Astrocyte of the spinal cord (primary cell): ENCODE measurements at regions not wholly inside any gene's neighbourhood (a gene's known extent, or its start where the extent isn't known, plus 50 kb on each side); places are given as distances from the start of the nearest gene placed in this dataset.

Experiments
- DNase-seq: peaks from one replicate; pipeline ENCODE4 v3.0.0; 2011; ENCODE audit warnings: low read depth, low spot score
- H3K4me3 ChIP-seq: 2 replicates; pipeline ENCODE4 v1.5.1; 2011; ENCODE audit warnings: low read depth, mild to moderate bottlenecking, low read length, moderate library complexity
- in situ Hi-C: cut with HindIII; loops from 2 replicates; pipeline ENCODE4 v1.10.0; 2017; ENCODE audit warnings: low sequenced_read_pairs
- TF ChIP-seq, protein P1 (sequence below): IDR thresholded peaks from 2 replicates; pipeline ENCODE4 v1.5.1; 2012; ENCODE audit warnings: low read depth, mild to moderate bottlenecking, low read length, inconsistent platforms

DNA sequence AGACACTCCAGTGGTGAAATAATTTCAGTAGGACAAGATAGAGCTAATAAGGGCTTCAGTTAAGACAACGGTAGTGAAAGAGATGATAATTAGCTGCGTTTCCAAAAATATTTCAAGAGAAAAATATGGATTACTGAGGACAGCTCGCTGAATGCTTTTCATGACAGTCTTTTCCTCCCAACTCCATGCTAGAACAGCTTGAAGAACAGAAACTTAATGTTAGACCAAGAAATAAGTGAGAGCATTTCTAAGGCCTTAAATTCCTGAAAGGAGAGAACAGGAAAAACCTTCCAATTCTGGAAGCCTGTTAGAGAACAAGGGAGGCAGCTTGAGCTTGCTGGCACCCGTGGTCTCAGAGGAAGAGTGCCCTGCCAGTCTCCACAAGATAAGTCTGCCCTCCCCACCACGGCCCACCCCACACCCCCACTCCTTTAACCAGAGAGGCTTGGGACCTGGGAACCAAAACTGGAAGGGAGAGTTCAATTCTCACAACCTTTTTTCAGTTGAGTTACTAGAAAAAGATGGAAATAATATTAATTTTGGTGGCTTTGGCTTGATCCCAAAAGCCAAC is 1148.0 kb upstream of the CELF2 start:
- no peak overlapping the region for H3K4me3 ChIP-seq
- DNase-seq = no peak
- in situ Hi-C loops = no loop called here
- TF ChIP-seq, protein P1, sequence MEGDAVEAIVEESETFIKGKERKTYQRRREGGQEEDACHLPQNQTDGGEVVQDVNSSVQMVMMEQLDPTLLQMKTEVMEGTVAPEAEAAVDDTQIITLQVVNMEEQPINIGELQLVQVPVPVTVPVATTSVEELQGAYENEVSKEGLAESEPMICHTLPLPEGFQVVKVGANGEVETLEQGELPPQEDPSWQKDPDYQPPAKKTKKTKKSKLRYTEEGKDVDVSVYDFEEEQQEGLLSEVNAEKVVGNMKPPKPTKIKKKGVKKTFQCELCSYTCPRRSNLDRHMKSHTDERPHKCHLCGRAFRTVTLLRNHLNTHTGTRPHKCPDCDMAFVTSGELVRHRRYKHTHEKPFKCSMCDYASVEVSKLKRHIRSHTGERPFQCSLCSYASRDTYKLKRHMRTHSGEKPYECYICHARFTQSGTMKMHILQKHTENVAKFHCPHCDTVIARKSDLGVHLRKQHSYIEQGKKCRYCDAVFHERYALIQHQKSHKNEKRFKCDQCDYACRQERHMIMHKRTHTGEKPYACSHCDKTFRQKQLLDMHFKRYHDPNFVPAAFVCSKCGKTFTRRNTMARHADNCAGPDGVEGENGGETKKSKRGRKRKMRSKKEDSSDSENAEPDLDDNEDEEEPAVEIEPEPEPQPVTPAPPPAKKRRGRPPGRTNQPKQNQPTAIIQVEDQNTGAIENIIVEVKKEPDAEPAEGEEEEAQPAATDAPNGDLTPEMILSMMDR = no peak

DNA sequence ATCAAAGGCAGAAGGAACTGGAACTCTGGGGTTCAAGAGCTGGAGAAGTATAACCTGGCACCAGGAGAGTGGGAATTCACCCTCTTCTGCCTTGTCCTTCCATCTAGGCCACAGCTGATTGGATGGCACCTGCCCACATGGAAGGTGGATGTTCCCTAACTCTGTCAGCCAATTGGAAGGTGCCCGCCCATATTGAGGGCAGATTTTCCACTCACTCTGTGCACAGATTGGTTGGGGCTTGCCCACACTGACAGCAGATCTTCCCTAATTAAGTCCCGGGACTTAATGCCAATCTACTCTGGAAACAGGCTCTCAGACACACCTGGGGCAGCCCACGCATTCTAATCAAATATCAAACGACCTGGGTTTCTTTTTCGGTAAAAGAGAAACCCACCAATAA is 1142.3 kb upstream of the CELF2 start:
- in situ Hi-C loops = no loop called here
- no peak overlapping the region for H3K4me3 ChIP-seq
- DNase-seq = no peak
- TF ChIP-seq, protein P1 = no peak

DNA sequence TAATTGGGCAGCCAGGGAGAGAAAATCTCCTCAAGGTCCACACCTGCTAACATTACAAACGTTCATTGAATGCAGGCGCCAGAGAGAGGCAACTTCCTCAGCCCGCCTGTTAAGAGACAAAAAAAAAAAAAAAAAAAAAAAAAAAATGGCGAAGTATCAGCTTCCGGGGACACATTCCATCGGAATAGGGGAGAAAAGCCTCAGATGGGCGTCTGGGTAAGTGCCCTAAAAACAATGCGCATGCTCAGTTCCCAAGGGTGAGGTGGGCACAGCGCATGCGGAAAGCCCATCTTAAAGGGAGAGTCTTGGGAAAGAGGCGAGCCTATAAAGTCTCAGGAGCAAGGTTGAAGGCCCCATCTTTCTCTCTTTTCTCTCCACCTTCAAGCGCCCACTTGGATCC is 1139.7 kb upstream of the CELF2 start:
- DNase-seq = no peak
- H3K4me3 ChIP-seq = no peak overlapping the region
- in situ Hi-C loops = no loop called here
- TF ChIP-seq, protein P1 = no peak

DNA sequence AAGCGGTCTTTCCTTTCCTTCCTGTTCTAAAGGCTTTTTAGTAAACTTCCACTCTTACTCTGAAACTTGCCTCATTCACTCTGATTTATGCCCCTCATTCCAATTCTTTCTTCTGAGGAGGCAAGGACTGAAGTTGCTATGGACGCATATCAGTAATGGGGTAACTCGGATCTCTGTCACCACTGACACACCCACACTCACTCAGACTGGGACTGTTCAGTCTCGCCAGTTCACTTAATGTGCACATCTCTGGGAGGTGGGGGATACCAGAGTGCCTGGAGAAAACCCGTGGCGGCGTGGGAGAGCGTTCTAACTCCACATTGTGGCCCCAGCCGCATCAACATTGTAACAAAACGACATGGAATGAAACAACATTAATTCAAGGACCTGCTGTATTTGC is 1139.3 kb upstream of the CELF2 start:
- no peak overlapping the region for H3K4me3 ChIP-seq
- in situ Hi-C loops = no loop called here
- DNase-seq = no peak
- TF ChIP-seq, protein P1 = no peak

DNA sequence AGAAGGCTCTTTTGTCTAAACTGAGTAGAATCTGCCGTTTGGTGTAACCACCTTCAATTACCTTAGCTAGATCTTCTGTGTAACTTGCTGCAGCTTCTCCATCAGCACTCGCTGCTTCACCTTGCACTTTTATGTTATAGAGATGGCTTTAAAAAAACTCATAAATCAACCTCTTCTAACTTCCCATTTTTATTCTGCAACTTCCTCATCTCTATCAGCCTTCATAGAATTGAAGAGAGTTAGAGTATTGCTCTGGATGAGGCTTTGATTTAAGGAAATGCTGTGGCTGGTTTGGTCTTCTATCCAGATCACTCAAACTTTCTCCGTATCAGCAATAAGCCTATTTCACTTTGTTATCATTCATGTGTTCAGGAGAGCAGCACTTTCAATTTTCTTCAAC is 1131.9 kb upstream of the CELF2 start:
- no peak overlapping the region for H3K4me3 ChIP-seq
- TF ChIP-seq, protein P1 = no peak
- in situ Hi-C loops = no loop called here
- no peak for DNase-seq

DNA sequence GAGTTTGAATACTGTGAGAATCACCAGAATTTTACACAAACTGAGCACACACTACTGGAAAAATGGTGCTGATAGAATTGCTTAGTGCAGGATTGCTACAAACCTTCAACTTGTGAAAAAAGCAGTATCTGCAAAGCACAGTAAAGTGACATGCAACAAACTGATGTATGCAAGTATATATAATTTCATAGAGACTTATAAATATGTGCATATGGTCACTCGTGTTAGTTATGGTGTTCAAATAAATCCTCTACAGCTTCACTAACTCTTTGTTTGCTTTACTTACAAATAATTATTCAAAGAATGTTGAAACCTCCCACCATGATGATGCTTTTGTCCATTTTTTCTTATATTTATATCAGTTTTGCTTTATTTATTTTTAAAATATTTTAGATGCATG is 1130.9 kb upstream of the CELF2 start:
- no peak for DNase-seq
- in situ Hi-C loops = no loop called here
- no peak overlapping the region for H3K4me3 ChIP-seq
- TF ChIP-seq, protein P1 = no peak

DNA sequence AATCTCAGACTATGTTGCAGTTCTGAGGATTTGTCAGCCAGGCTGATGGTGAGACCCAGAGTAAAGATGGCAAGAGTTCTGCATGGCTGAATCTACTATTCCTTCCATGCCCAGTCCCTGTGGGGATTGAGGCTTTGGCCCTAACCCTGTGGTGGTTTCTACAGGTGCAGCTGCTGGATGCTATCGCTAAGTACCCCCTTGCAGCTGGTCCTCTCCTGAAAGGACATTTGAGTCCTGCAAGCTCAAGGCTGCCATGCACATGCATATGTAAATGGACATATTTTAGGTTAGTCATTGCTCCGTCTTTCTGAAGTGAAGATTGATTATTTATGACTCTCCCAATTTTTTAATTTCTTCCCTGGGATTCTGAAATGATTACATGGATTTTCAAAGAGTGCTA is 1122.2 kb upstream of the CELF2 start:
- no peak for DNase-seq
- no peak overlapping the region for H3K4me3 ChIP-seq
- in situ Hi-C loops = no loop called here
- TF ChIP-seq, protein P1 = no peak
